ENCODE measurements at regions not wholly inside any gene's neighbourhood (a gene's known extent, or its start where the extent isn't known, plus 50 kb on each side); places are given as distances from the start of the nearest gene placed in this dataset.
"Not testable (repeated sequence)": the region's sequence is repeated elsewhere in the genome, so short reads cannot be mapped to it uniquely, and the experiment has no call there.

GRCh38 chr3:164341086-164341485 lies 737.2 kb downstream of the SI start:
- no peaks in the 10 kb centered on the region for H3K9me3 ChIP-seq (ENCODE audit: control insufficient read depth, low read length)
- ATAC-seq = no peak
- intact Hi-C loops (cut with DNase I) = no loop called here
- no peaks in the 10 kb centered on the region for H3K4me1 ChIP-seq (ENCODE audit: control insufficient read depth, insufficient read depth, low read length)
- H3K27me3 ChIP-seq (ENCODE audit: control insufficient read depth, insufficient read depth) = no peaks in the 10 kb centered on the region
- WGBS = 90% methylated on average over 20 of the region's 20 CpGs
- H3K4me3 ChIP-seq (ENCODE audit: low read length) = no peak overlapping the region
- no peak for DNase-seq
- H3K27ac ChIP-seq (ENCODE audit: low read length) = no peak overlapping the region

DNA sequence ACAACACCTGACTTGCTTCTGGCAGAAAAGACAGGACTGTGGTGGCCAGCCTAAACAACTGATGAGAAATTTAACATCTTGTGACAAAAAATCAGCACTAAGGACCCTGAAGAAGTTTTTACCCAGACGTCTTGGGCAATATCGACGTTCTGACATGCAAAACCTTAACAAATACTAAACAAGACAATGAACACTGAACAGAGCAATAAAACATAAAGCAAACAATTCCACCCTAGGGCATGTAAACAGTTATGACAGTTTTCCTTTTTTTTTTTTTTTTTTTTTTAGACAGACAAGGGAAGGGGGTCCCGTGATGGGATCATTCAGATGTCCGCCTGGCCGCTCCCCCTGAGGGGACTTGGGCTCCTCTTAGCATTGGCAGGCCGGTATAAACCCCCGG lies 738.0 kb downstream of the SI start:
- WGBS = 88% methylated on average over 8 of the region's 8 CpGs
- no peak for ATAC-seq
- H3K9me3 ChIP-seq (ENCODE audit: control insufficient read depth, low read length) = no peaks in the 10 kb centered on the region
- intact Hi-C loops (cut with DNase I) = no loop called here
- no peaks in the 10 kb centered on the region for H3K27me3 ChIP-seq (ENCODE audit: control insufficient read depth, insufficient read depth)
- no peaks in the 10 kb centered on the region for H3K4me1 ChIP-seq (ENCODE audit: control insufficient read depth, insufficient read depth, low read length)
- H3K27ac ChIP-seq (ENCODE audit: low read length) = no peak overlapping the region
- DNase-seq = no peak
- H3K4me3 ChIP-seq (ENCODE audit: low read length) = no peak overlapping the region

DNA sequence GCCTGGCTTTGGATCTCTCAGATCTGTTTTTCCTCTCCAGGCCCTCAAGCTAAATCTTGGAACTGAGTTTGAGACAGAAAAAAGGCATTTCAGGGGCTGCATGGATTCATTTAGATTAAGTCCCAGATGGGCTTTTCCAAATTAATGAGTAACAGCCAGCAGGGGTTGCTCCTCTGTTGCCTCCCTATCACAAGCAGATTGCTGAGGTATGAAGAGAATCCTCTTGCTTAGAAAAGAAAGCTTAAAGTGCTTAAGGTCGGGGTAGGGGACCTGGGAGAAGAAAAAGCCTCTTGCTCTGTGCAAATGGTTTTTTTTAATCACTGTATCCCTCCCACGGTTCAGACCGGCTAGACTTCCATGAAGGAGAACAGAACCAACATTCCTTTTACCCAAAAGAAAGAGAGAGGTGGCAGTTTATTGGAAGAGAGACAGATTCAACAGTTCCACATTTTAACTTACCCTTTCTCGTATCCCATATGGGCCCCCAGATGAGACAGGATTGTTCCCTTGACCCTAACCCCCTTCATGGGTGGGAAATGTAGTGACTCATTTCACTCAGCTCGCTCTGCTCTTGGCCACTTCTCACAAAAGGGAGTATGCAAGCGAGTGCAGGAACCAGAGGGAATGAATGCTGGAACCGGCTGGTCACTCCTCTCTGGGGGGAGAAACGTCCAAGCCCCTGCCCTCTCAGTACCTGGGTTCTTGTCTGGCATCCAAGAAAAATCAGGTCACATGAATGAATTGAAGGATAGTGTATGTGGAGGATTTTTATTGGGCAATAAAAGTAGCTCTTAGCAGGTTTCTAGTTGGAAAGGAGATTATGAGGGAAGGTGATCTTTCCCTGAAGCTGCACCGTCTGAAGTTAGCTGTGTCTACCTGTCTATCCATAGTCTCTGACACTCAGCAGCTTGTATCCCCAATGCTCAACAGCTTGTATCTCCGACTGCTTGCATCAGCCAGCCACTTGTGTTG lies 745.2 kb downstream of the SI start:
- WGBS = 30% methylated on average over 10 of the region's 10 CpGs
- no peak overlapping the region for H3K4me3 ChIP-seq (ENCODE audit: low read length)

DNA sequence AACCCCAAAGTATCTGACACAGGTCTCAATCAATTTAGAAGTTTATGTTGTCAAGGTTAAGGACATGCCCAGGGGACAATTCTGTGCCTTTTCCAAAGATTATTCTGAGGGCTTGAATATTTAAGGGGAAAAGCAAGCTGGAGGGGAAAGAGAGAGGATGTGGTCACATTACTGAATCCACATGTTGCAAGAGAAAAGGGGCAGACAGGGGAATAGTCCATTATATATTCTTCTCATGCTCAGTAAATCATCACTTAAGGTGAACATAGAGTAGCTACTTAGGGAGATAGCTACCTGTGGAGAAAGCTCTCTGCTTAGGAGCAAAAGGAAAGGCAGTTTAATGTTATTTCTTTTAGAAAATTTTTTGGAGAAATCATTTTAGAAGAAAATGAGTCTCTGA lies 751.6 kb downstream of the SI start:
- ATAC-seq (no peak), DNase-seq (no peak)
- H3K9me3 ChIP-seq (ENCODE audit: control insufficient read depth, low read length) = no peaks in the 10 kb centered on the region
- no peaks in the 10 kb centered on the region for H3K27me3 ChIP-seq (ENCODE audit: control insufficient read depth, insufficient read depth)
- intact Hi-C loops (cut with DNase I) = no loop called here
- H3K4me3 ChIP-seq (ENCODE audit: low read length) = no peak overlapping the region
- H3K4me1 ChIP-seq (ENCODE audit: control insufficient read depth, insufficient read depth, low read length) = no peaks in the 10 kb centered on the region
- H3K27ac ChIP-seq (ENCODE audit: low read length) = no peak overlapping the region

More for the DNA sequence above, 745.2 kb downstream of the SI start:
- H3K9me3 ChIP-seq (ENCODE audit: control insufficient read depth, low read length) = no peaks in the 10 kb centered on the region
- H3K27ac ChIP-seq (ENCODE audit: low read length) = no peak overlapping the region
- H3K4me1 ChIP-seq (ENCODE audit: control insufficient read depth, insufficient read depth, low read length) = no peaks in the 10 kb centered on the region
- ATAC-seq (no peak), DNase-seq (no peak)
- H3K27me3 ChIP-seq (ENCODE audit: control insufficient read depth, insufficient read depth) = no peaks in the 10 kb centered on the region
- intact Hi-C loops (cut with DNase I) = no loop called here

DNA sequence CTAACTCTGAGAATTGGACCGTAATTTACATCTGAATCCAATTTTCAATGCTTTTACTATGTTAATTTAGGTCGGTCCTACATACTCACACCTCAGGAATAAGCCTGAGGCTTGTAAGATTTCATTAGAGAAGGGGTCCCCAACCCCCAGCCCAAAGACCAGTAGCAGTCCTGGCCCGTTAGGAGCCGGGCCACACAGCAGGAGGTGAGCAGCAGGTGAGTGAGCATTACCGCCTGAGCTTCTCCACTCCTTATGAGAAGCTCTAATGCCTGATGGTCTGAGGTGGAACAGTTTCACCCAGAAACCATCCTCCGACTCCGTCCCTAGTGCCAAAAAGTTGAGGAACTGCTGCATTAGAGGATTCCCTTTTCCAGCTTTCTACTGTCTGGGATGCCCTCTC lies 757.3 kb downstream of the SI start:
- intact Hi-C loops (cut with DNase I) = no loop called here
- Histone ChIP-seq H3K27ac (ENCODE audit: low read length) (no peak overlapping the region), H3K9me3 (ENCODE audit: control insufficient read depth, low read length) (no peaks in the 10 kb centered on the region), H3K4me1 (ENCODE audit: control insufficient read depth, insufficient read depth, low read length) (no peaks in the 10 kb centered on the region), H3K27me3 (ENCODE audit: control insufficient read depth, insufficient read depth) (no peaks in the 10 kb centered on the region), H3K4me3 (ENCODE audit: low read length) (no peak overlapping the region)
- DNase-seq = no peak
- WGBS = 76% methylated on average over 7 of the region's 7 CpGs
- ATAC-seq = no peak

DNA sequence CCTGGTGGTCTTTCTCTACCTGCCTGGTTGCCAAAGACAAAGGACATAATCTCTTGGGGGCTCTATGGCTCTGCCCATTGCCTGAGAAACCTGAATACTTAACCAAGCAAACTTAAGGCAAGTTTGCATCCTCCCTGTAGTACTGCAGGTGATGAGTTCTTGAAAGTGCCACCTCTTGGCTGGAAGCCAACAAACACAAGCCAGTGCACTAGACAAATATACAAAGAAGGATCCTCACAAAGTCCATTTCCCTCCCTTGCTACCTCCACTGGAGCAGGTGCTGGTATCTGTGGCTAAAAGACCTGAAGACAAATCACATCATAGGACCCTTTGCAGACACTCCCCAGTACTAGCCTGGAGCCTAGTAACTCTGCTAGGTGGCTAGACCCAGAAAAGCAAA lies 772.3 kb downstream of the SI start:
- ATAC-seq (no peak), DNase-seq (no peak)
- no peaks in the 10 kb centered on the region for H3K27me3 ChIP-seq (ENCODE audit: control insufficient read depth, insufficient read depth)
- H3K9me3 ChIP-seq (ENCODE audit: control insufficient read depth, low read length) = no peaks in the 10 kb centered on the region
- intact Hi-C loops (cut with DNase I) = no loop called here
- no peaks in the 10 kb centered on the region for H3K4me1 ChIP-seq (ENCODE audit: control insufficient read depth, insufficient read depth, low read length)
- H3K4me3 ChIP-seq (ENCODE audit: low read length) = no peak overlapping the region
- H3K27ac ChIP-seq (ENCODE audit: low read length) = no peak overlapping the region

- no peaks in the 10 kb centered on the region for H3K4me1 ChIP-seq (ENCODE audit: control insufficient read depth, insufficient read depth, low read length)
- no peak overlapping the region for H3K4me3 ChIP-seq (ENCODE audit: low read length)
- DNase-seq (no peak), ATAC-seq (no peak)
- intact Hi-C loops (cut with DNase I) = no loop called here
- no peaks in the 10 kb centered on the region for H3K27me3 ChIP-seq (ENCODE audit: control insufficient read depth, insufficient read depth)
- H3K9me3 ChIP-seq (ENCODE audit: control insufficient read depth, low read length) = no peaks in the 10 kb centered on the region
- H3K27ac ChIP-seq (ENCODE audit: low read length) = no peak overlapping the region
- WGBS = 23% methylated on average over 1 of the region's 1 CpG
These were observed 774.4 kb downstream of the SI start for GRCh38 chr3:164303894-164304293.

DNA sequence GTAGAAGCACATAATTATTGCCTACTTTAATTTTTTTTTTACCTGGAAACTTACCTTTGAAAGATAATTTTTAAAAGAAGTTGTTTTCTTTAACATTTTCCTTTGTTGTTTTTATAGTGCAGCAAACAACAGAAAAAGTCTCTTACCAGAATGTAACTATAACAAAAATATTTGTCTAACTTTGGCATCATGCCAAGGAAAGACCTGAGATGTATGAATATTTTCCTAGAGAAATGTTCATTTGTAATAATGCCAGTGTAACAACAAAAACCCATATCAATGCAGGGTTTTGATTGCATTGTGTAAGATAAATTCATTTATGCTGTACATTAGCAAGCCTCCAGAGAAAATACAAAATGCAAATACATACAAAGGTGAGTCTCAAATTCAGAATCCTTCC lies 775.7 kb downstream of the SI start:
- no peaks in the 10 kb centered on the region for H3K9me3 ChIP-seq (ENCODE audit: control insufficient read depth, low read length)

GRCh38 chr3:164291486-164291885 lies 786.8 kb downstream of the SI start:
- DNase-seq = peak in 1 of 3 donors; percentile 30
- H3K27ac ChIP-seq (ENCODE audit: low read length); ATAC-seq; H3K4me1 ChIP-seq (ENCODE audit: control insufficient read depth, insufficient read depth, low read length); H3K4me3 ChIP-seq (ENCODE audit: low read length); H3K9me3 ChIP-seq (ENCODE audit: control insufficient read depth, low read length); intact Hi-C loops (cut with DNase I); H3K27me3 ChIP-seq (ENCODE audit: control insufficient read depth, insufficient read depth): not testable (repeated sequence)
- 94% methylated on average over 23 of the region's 23 CpGs for WGBS

More for the DNA sequence above, 775.7 kb downstream of the SI start:
- Histone ChIP-seq H3K27me3 (ENCODE audit: control insufficient read depth, insufficient read depth) (no peaks in the 10 kb centered on the region), H3K27ac (ENCODE audit: low read length) (no peak overlapping the region), H3K4me3 (ENCODE audit: low read length) (no peak overlapping the region), H3K4me1 (ENCODE audit: control insufficient read depth, insufficient read depth, low read length) (no peaks in the 10 kb centered on the region)
- DNase-seq = no peak
- intact Hi-C loops (cut with DNase I) = no loop called here
- no peak for ATAC-seq

DNA sequence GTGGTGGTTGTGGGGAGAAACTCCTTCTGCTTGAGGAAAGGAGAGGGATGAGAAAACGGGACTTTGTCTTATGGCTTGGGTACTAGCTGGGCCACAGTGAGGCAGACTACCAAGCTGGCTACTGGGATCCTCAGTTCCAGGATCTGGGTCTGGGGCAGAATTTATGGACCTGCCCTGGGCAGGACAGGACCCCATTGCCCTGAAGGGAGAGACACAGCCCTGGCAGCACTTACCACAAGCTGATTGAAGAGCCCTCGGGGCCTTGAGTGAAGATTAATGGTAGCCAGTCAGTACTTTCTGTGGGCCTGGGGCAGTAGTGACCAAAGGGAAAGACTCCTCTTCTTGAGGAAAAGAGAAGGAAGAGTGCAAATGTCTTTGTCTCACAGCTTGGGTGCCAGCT lies 799.7 kb downstream of the SI start:
- Histone ChIP-seq H3K4me3 (ENCODE audit: low read length) (no peak overlapping the region), H3K27me3 (ENCODE audit: control insufficient read depth, insufficient read depth) (no peaks in the 10 kb centered on the region), H3K27ac (ENCODE audit: low read length) (no peak overlapping the region), H3K9me3 (ENCODE audit: control insufficient read depth, low read length) (peaks cover 7% of the 10 kb centered on the region), H3K4me1 (ENCODE audit: control insufficient read depth, insufficient read depth, low read length) (no peaks in the 10 kb centered on the region)
- ATAC-seq = no peak
- WGBS = 72% methylated on average over 2 of the region's 2 CpGs
- intact Hi-C loops (cut with DNase I) = no loop called here
- no peak for DNase-seq

DNA sequence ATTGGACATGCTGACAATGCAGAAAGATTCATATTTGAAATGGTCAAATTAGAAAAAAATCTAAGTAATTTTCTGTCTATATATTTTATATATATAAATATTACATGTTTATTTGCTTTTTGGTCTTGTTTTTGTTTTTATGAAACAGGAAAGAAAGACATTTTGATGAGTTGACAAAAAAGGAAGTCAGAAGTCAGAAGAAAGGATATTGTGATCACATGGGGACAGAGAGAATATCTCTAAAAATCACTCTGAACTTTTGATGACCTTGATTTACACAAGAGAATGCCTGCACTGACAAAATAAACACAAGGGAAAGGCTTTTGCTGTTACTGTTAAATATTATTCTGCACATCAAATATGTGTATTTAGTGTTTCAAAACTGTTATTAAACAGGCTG lies 811.2 kb downstream of the SI start:
- Histone ChIP-seq H3K9me3 (ENCODE audit: control insufficient read depth, low read length) (no peaks in the 10 kb centered on the region), H3K27ac (ENCODE audit: low read length) (no peak overlapping the region), H3K27me3 (ENCODE audit: control insufficient read depth, insufficient read depth) (no peaks in the 10 kb centered on the region), H3K4me3 (ENCODE audit: low read length) (no peak overlapping the region), H3K4me1 (ENCODE audit: control insufficient read depth, insufficient read depth, low read length) (no peaks in the 10 kb centered on the region)
- intact Hi-C loops (cut with DNase I) = no loop called here
- no peak for ATAC-seq
- DNase-seq = no peak

- intact Hi-C loops (cut with DNase I) = no loop called here
- Histone ChIP-seq H3K4me3 (ENCODE audit: low read length) (no peak overlapping the region), H3K27me3 (ENCODE audit: control insufficient read depth, insufficient read depth) (no peaks in the 10 kb centered on the region), H3K4me1 (ENCODE audit: control insufficient read depth, insufficient read depth, low read length) (no peaks in the 10 kb centered on the region), H3K27ac (ENCODE audit: low read length) (no peak overlapping the region), H3K9me3 (ENCODE audit: control insufficient read depth, low read length) (no peaks in the 10 kb centered on the region)
- no peak for ATAC-seq
- no peak for DNase-seq
- WGBS = 81% methylated on average over 1 of the region's 1 CpG
These were observed 827.4 kb downstream of the SI start for GRCh38 chr3:164250923-164251322.

Data from right cardiac atrium (tissue), 5 donors.